Breast epithelium (tissue), 4 donors: ENCODE measurements at regions not wholly inside any gene's neighbourhood (a gene's known extent, or its start where the extent isn't known, plus 50 kb on each side); places are given as distances from the start of the nearest gene placed in this dataset.

Source experiments
- DNase-seq, 2 donors: peaks; one replicate each; pipeline ENCODE4 v3.0.0-alpha.2; 2019; ENCODE audit warnings: low spot score in 2 of 2
- H3K27ac ChIP-seq, 2 donors: fragments of 200-600 bp; sonication (generic) in 1 of 2; one replicate each; pipeline ENCODE4 v1.5.1; 2016 to 2019; ENCODE audit warnings: mild to moderate bottlenecking in 1 of 2
- H3K27me3 ChIP-seq, 2 donors: fragments of 200-600 bp; sonication (generic) in 1 of 2; one replicate each; pipeline versions ENCODE4 v1.5.1 to v1.6.0; 2017 to 2019; ENCODE audit warnings: control low read depth in 1 of 2, mild to moderate bottlenecking in 1 of 2
- H3K36me3 ChIP-seq: fragments of 200-600 bp; one replicate; pipeline ENCODE4 v1.5.1; 2019
- H3K4me1 ChIP-seq, 2 donors: fragments of 200-600 bp; sonication (generic); one replicate each; pipeline ENCODE4 v1.5.1; 2016 to 2019; ENCODE audit warnings: control low read depth in 1 of 2
- H3K4me3 ChIP-seq, 3 donors: fragments of 200-600 bp; sonication (generic); 1 replicate in 2 of 3; 2 replicates in 1 of 3; pipeline ENCODE4 v1.5.1; 2016 to 2019; ENCODE audit warnings: mild to moderate bottlenecking in 3 of 3, moderate library complexity in 2 of 3
- H3K9me3 ChIP-seq, 2 donors: fragments of 200-600 bp; sonication (generic) in 1 of 2; one replicate each; pipeline ENCODE4 v1.5.1; 2016 to 2019; ENCODE audit warnings: control low read depth in 1 of 2
- CTCF ChIP-seq, 3 donors: fragments of 450-650 bp; IDR thresholded peaks; one replicate each; pipeline ENCODE4 v1.5.1; 2016 to 2017; ENCODE audit warnings: antibody characterized with exemption in 3 of 3, mild to moderate bottlenecking in 3 of 3, moderate library complexity in 3 of 3
- POLR2A ChIP-seq: fragments of 450-650 bp; IDR thresholded peaks from one replicate; pipeline ENCODE4 v1.6.1; 2016; ENCODE audit warnings: antibody characterized with exemption, mild to moderate bottlenecking, moderate library complexity
- POLR2AphosphoS5 ChIP-seq, 3 donors: sonication (generic); formaldehyde crosslinking; IDR thresholded peaks; one replicate each; pipeline ENCODE4 v1.6.1; 2017; ENCODE audit warnings: antibody characterized with exemption in 3 of 3
- intact Hi-C: fragments of 100-400 bp; cut with DNase I; formaldehyde crosslinking; loops from one replicate; pipeline ENCODE4 v1.15.1; 2023; ENCODE audit warnings: low total_unique reads

- TF ChIP-seq POLR2A (no peak), CTCF (IDR thresholded peaks at IDR 0.05) (no peak), POLR2AphosphoS5 (IDR thresholded peaks at IDR 0.05) (no peak)
- peak; percentile 19 to 36 for DNase-seq
Measured at GRCh38 chr15:31265871-31266711, 60.5 kb upstream of the KLF13 start.

GRCh38 chr15:31266712-31267111 lies 59.9 kb upstream of the KLF13 start:
- peak; percentile 14 to 20 for DNase-seq
- Histone ChIP-seq H3K36me3 (no peaks in the 10 kb centered on the region), H3K4me1 (peaks cover 0 to 2% of the 10 kb centered on the region in 2 donors), H3K27me3 (no peaks in the 10 kb centered on the region), H3K4me3 (no peak overlapping the region), H3K9me3 (no peaks in the 10 kb centered on the region), H3K27ac (no peak overlapping the region)
- intact Hi-C loops: no loop called here
- TF ChIP-seq CTCF (IDR thresholded peaks at IDR 0.05) (no peak), POLR2AphosphoS5 (IDR thresholded peaks at IDR 0.05) (no peak), POLR2A (no peak)

More at GRCh38 chr15:31265871-31266711, 60.5 kb upstream of the KLF13 start:
- H3K4me1 ChIP-seq: peaks cover 0 to 2% of the 10 kb centered on the region in 2 donors
- no peaks in the 10 kb centered on the region for H3K36me3 ChIP-seq
- no peak overlapping the region for H3K4me3 ChIP-seq
- H3K27me3 ChIP-seq: no peaks in the 10 kb centered on the region
- intact Hi-C loops: no loop called here
- no peak overlapping the region for H3K27ac ChIP-seq
- no peaks in the 10 kb centered on the region for H3K9me3 ChIP-seq

- Histone ChIP-seq H3K27me3 (no peaks in the 10 kb centered on the region), H3K27ac (no peak overlapping the region), H3K4me1 (peaks cover 0 to 2% of the 10 kb centered on the region in 2 donors), H3K9me3 (no peaks in the 10 kb centered on the region), H3K4me3 (no peak overlapping the region), H3K36me3 (no peaks in the 10 kb centered on the region)
- intact Hi-C loops: no loop called here
- TF ChIP-seq CTCF (IDR thresholded peaks at IDR 0.05) (no peak), POLR2A (no peak), POLR2AphosphoS5 (IDR thresholded peaks at IDR 0.05) (no peak)
- peak; percentile 5 to 44 for DNase-seq
Measured at GRCh38 chr15:31267161-31268107, 59.2 kb upstream of the KLF13 start.

GRCh38 chr15:31268108-31268501 lies 58.5 kb upstream of the KLF13 start:
- Histone ChIP-seq H3K4me3 (no peak overlapping the region), H3K27me3 (no peaks in the 10 kb centered on the region), H3K36me3 (no peaks in the 10 kb centered on the region), H3K4me1 (peaks cover 0 to 2% of the 10 kb centered on the region in 2 donors), H3K9me3 (no peaks in the 10 kb centered on the region), H3K27ac (no peak overlapping the region)
- peak in 1 of 2 donors; percentile 24 for DNase-seq
- no peak for TF ChIP-seq CTCF (IDR thresholded peaks at IDR 0.05)
- no peak for TF ChIP-seq POLR2A
- TF ChIP-seq POLR2AphosphoS5 (IDR thresholded peaks at IDR 0.05): no peak
- intact Hi-C loops: no loop called here
